Astrocyte (in vitro differentiated cells and primary cell): ENCODE measurements at regions not wholly inside any gene's neighbourhood (a gene's known extent, or its start where the extent isn't known, plus 50 kb on each side); places are given as distances from the start of the nearest gene placed in this dataset.

ENCODE experiments used
- EZH2 ChIP-seq: IDR thresholded peaks from 2 replicates; pipeline ENCODE4 v1.6.1; 2012; ENCODE audit warnings: mild to moderate bottlenecking, low read length, inconsistent platforms; ENCODE audit not compliant: insufficient read depth
- TF ChIP-seq, protein P1 (sequence below): IDR thresholded peaks from 2 replicates; pipeline ENCODE4 v1.5.1; 2011; ENCODE audit warnings: low read depth, mild to moderate bottlenecking, inconsistent platforms, low read length, moderate library complexity; ENCODE audit not compliant: insufficient read depth

DNA sequence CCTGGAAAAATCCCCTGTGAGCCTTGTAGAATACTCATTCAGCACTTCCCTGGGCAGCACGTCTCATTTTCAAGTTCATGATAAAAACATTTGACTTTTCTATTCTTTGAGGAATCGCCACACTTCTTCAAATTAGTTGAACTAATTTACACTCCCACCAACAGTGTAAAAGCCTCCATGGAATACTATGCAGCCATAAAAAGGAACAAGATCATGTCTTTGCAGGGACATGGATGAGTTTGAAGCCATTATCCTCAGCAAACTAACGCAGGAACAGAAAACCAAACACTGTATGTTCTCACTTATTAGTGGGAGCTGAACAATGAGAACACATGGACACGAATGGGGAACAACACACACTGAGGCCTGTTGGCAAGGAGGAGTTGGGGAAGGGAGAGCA, 102.0 kb upstream of the HEY2 start:
- TF ChIP-seq EZH2: no peak
- TF ChIP-seq, protein P1, sequence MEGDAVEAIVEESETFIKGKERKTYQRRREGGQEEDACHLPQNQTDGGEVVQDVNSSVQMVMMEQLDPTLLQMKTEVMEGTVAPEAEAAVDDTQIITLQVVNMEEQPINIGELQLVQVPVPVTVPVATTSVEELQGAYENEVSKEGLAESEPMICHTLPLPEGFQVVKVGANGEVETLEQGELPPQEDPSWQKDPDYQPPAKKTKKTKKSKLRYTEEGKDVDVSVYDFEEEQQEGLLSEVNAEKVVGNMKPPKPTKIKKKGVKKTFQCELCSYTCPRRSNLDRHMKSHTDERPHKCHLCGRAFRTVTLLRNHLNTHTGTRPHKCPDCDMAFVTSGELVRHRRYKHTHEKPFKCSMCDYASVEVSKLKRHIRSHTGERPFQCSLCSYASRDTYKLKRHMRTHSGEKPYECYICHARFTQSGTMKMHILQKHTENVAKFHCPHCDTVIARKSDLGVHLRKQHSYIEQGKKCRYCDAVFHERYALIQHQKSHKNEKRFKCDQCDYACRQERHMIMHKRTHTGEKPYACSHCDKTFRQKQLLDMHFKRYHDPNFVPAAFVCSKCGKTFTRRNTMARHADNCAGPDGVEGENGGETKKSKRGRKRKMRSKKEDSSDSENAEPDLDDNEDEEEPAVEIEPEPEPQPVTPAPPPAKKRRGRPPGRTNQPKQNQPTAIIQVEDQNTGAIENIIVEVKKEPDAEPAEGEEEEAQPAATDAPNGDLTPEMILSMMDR: no peak
